Prostate gland (tissue), 2 donors: ENCODE measurements at regions not wholly inside any gene's neighbourhood (a gene's known extent, or its start where the extent isn't known, plus 50 kb on each side); places are given as distances from the start of the nearest gene placed in this dataset.

Experiments used
- DNase-seq: peaks from one replicate; pipeline ENCODE4 v3.0.0-alpha.2; 2019; ENCODE audit warnings: low spot score
- H3K27ac ChIP-seq, 2 donors: fragments of 200-600 bp; sonication (generic); 2 replicates each; pipeline ENCODE4 v1.5.1; 2017 to 2019
- H3K27me3 ChIP-seq: fragments of 200-600 bp; sonication (generic); replicated peaks from 2 replicates; pipeline ENCODE4 v1.5.1; 2019; ENCODE audit not compliant: insufficient read depth
- H3K36me3 ChIP-seq, 2 donors: fragments of 200-600 bp; sonication (generic); 1 replicate in 1 of 2; 2 replicates in 1 of 2; pipeline versions ENCODE4 v1.5.1 to v1.8.1; 2017 to 2019
- H3K4me1 ChIP-seq: fragments of 200-600 bp; sonication (generic); replicated peaks from 2 replicates; pipeline ENCODE4 v1.5.1; 2019
- H3K4me3 ChIP-seq, 2 donors: fragments of 200-600 bp; sonication (generic); 2 replicates each; pipeline ENCODE4 v1.5.1; 2017 to 2019
- H3K9me3 ChIP-seq: fragments of 200-600 bp; sonication (generic); 2 replicates; pipeline ENCODE4 v1.5.1; 2017
- POLR2A ChIP-seq: fragments of 450-650 bp; IDR thresholded peaks from one replicate; pipeline ENCODE4 v1.6.1; 2016; ENCODE audit warnings: antibody characterized with exemption, mild to moderate bottlenecking
- POLR2AphosphoS5 ChIP-seq: sonication (generic); formaldehyde crosslinking; IDR thresholded peaks from one replicate; pipeline ENCODE4 v1.6.1; 2017; ENCODE audit warnings: antibody characterized with exemption
- WGBS: methylation state at CpG from one replicate; pipeline ENCODE4 v1.1.5; 2018; 5-methylcytosine and 5-hydroxymethylcytosine counted together
- intact Hi-C: fragments of 100-400 bp; cut with DNase I; formaldehyde crosslinking; loops from one replicate; pipeline ENCODE4 v1.14.2; 2022
- TF ChIP-seq, protein P1 (sequence below), 4 experiments: fragments of 200-600 bp in 2 of 4; fragments of 450-650 bp in 2 of 4; sonication (generic) in 2 of 4; IDR thresholded peaks; 1 replicate in 3 of 4; 2 replicates in 1 of 4; pipeline ENCODE4 v1.5.1; 2016 to 2019; ENCODE audit warnings: antibody characterized with exemption in 4 of 4, mild to moderate bottlenecking in 2 of 4, moderate library complexity in 2 of 4

GRCh38 chr5:66339896-66340295 lies 195.8 kb downstream of the SREK1 start:
- intact Hi-C loops = no loop called here
- Histone ChIP-seq H3K9me3 (no peaks in the 10 kb centered on the region), H3K4me1 (no peaks in the 10 kb centered on the region), H3K36me3 (no peaks in the 10 kb centered on the region), H3K4me3 (no peak overlapping the region), H3K27ac (no peak overlapping the region), H3K27me3 (no peaks in the 10 kb centered on the region)
- no peak for DNase-seq
- no peak for TF ChIP-seq POLR2A
- TF ChIP-seq, protein P1, sequence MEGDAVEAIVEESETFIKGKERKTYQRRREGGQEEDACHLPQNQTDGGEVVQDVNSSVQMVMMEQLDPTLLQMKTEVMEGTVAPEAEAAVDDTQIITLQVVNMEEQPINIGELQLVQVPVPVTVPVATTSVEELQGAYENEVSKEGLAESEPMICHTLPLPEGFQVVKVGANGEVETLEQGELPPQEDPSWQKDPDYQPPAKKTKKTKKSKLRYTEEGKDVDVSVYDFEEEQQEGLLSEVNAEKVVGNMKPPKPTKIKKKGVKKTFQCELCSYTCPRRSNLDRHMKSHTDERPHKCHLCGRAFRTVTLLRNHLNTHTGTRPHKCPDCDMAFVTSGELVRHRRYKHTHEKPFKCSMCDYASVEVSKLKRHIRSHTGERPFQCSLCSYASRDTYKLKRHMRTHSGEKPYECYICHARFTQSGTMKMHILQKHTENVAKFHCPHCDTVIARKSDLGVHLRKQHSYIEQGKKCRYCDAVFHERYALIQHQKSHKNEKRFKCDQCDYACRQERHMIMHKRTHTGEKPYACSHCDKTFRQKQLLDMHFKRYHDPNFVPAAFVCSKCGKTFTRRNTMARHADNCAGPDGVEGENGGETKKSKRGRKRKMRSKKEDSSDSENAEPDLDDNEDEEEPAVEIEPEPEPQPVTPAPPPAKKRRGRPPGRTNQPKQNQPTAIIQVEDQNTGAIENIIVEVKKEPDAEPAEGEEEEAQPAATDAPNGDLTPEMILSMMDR (IDR thresholded peaks at IDR 0.05) = no peak
- TF ChIP-seq POLR2AphosphoS5 = no peak
- WGBS = 68% methylated on average over 1 of the region's 1 CpG

DNA sequence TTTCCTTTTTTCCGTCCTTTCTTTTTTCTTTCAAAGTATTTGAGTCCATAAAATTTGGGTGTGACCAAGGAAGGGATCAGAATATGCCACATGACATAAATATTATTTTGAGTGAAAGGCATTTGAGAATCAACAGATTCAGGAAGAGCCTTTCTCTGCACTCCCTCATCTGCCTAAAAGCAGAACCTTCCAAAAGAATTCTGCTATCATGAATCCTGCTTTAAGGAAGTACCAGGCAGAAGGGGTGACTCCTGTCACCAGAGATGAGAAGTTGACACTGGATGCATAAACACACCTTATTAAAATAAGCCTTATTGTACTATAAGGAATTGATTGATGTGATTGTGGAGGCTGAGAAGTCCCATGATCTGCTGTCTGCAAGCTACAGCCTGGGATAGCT lies 196.7 kb downstream of the SREK1 start:
- Histone ChIP-seq H3K27ac (no peak overlapping the region), H3K9me3 (no peaks in the 10 kb centered on the region), H3K4me1 (no peaks in the 10 kb centered on the region), H3K4me3 (no peak overlapping the region), H3K27me3 (no peaks in the 10 kb centered on the region), H3K36me3 (no peaks in the 10 kb centered on the region)
- TF ChIP-seq POLR2AphosphoS5 = no peak
- TF ChIP-seq, protein P1 (IDR thresholded peaks at IDR 0.05) = no peak
- TF ChIP-seq POLR2A = no peak
- intact Hi-C loops = no loop called here
- 89% methylated on average over 1 of the region's 1 CpG for WGBS
- DNase-seq = no peak

- H3K36me3 ChIP-seq = no peaks in the 10 kb centered on the region
- no peaks in the 10 kb centered on the region for H3K27me3 ChIP-seq
- no peaks in the 10 kb centered on the region for H3K9me3 ChIP-seq
- no peak overlapping the region for H3K27ac ChIP-seq
- TF ChIP-seq POLR2AphosphoS5 = no peak
- TF ChIP-seq POLR2A = no peak
- TF ChIP-seq, protein P1 (IDR thresholded peaks at IDR 0.05) = no peak
- no peak overlapping the region for H3K4me3 ChIP-seq
- DNase-seq = no peak
- H3K4me1 ChIP-seq = no peaks in the 10 kb centered on the region
- intact Hi-C loops = no loop called here
These were observed 198.3 kb downstream of the SREK1 start for GRCh38 chr5:66342341-66342880.

DNA sequence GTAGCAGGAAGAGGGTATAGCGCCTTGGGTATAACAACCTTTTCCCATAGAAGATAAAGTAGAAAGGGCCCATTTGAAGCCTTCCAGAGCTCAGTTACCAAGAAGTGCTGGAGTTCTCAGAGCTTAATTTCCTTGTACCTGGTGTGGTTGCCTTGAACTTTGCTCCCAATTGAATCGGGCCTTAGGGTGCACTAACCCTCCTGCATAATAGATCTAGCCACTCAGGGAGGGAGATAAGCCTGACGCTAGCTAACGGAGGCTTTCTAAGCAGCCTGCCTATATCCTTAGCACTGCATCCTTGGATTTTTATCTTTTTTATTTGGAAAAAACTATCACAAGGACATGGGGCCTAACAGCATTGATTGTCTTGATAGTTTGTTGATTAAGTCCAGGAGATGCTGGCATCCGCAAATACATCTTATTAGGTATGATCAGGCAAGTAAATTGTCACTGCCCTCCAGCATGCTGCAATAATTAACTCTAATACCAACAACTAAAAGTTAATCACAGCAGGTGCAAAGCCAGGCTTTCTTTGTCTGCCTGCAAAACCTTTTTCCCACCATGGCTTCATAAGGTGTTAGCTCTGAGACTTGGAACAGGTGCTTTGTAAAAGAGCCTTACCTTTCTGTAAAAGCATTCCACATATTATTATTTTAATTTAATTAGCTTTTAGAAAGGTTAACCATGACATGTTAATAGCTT lies 199.4 kb downstream of the SREK1 start:
- Histone ChIP-seq H3K4me1 (no peaks in the 10 kb centered on the region), H3K27me3 (no peaks in the 10 kb centered on the region), H3K4me3 (no peak overlapping the region), H3K36me3 (no peaks in the 10 kb centered on the region), H3K9me3 (no peaks in the 10 kb centered on the region), H3K27ac (no peak overlapping the region)
- 88% methylated on average over 5 of the region's 5 CpGs for WGBS
- intact Hi-C loops = no loop called here
- TF ChIP-seq POLR2A (no peak), POLR2AphosphoS5 (no peak)
- TF ChIP-seq, protein P1 (IDR thresholded peaks at IDR 0.05) = no peak
- DNase-seq = no peak

DNA sequence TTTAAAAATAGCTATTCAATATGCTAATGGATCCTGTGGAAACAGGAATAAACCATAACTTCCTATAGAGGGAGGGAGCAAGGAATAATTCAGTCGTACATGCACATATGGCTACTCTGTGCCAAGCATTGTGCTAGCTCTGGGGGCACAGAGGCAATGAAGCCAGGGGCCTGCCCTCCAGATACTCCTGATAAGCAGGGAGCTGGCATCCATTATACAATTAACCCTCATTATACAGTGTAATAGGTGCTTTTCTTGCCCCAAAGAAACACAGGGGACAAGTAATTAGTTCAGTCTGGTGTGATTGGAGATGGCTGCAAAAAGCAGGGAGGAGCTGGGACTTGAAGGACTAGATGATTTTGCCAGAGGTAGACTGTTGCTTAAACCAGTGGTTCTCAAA lies 200.4 kb downstream of the SREK1 start:
- intact Hi-C loops = no loop called here
- TF ChIP-seq POLR2AphosphoS5 (no peak), POLR2A (no peak)
- TF ChIP-seq, protein P1 (IDR thresholded peaks at IDR 0.05) = no peak
- Histone ChIP-seq H3K4me3 (no peak overlapping the region), H3K27me3 (no peaks in the 10 kb centered on the region), H3K27ac (no peak overlapping the region), H3K9me3 (no peaks in the 10 kb centered on the region), H3K4me1 (no peaks in the 10 kb centered on the region), H3K36me3 (no peaks in the 10 kb centered on the region)
- 65% methylated on average over 1 of the region's 1 CpG for WGBS
- DNase-seq = no peak
